Tibial nerve (tissue), 4 donors: ENCODE measurements at regions not wholly inside any gene's neighbourhood (a gene's known extent, or its start where the extent isn't known, plus 50 kb on each side); places are given as distances from the start of the nearest gene placed in this dataset.

Experiments
- CTCF ChIP-seq, 5 experiments: fragments of 200-600 bp in 3 of 5; fragments of 450-650 bp in 2 of 5; sonication (generic) in 3 of 5; IDR thresholded peaks; one replicate each; pipeline ENCODE4 v1.5.1; 2016 to 2019; ENCODE audit warnings: antibody characterized with exemption in 5 of 5, mild to moderate bottlenecking in 3 of 5, moderate library complexity in 2 of 5
- EP300 ChIP-seq, 2 donors: sonication (generic); formaldehyde crosslinking; IDR thresholded peaks; one replicate each; pipeline ENCODE4 v1.6.1; 2017; ENCODE audit warnings: antibody characterized with exemption in 2 of 2, mild to moderate bottlenecking in 1 of 2
- POLR2A ChIP-seq, 2 donors: fragments of 450-650 bp; IDR thresholded peaks; one replicate each; pipeline ENCODE4 v1.6.1; 2017; ENCODE audit warnings: antibody characterized with exemption in 2 of 2, mild to moderate bottlenecking in 2 of 2, moderate library complexity in 2 of 2

GRCh38 chr18:76679945-76680344, 142.4 kb upstream of the ZNF236 start:
- TF ChIP-seq EP300 (IDR thresholded peaks at IDR 0.05): no peak
- no peak for TF ChIP-seq CTCF (IDR thresholded peaks at IDR 0.05)
- no peak for TF ChIP-seq POLR2A (IDR thresholded peaks at IDR 0.05)
